Parathyroid adenoma (tissue), 2 donors: ENCODE measurements at regions not wholly inside any gene's neighbourhood (a gene's known extent, or its start where the extent isn't known, plus 50 kb on each side); places are given as distances from the start of the nearest gene placed in this dataset.
A peak's percentile ranks its signal among the peaks of the same experiment; 100 is the strongest.
"Not testable (repeated sequence)": the region's sequence is repeated elsewhere in the genome, so short reads cannot be mapped to it uniquely, and the experiment has no call there.

Source experiments
- H2AFZ ChIP-seq: fragments of 300-600 bp; sonication (generic); one replicate; pipeline ENCODE4 v1.7.0; 2017; ENCODE audit warnings: antibody characterized with exemption, mild to moderate bottlenecking
- H3K27ac ChIP-seq: fragments of 300-600 bp; sonication (generic); one replicate; pipeline ENCODE4 v1.7.0; 2017
- H3K27me3 ChIP-seq: fragments of 300-600 bp; sonication (generic); one replicate; pipeline ENCODE4 v1.7.0; 2017; ENCODE audit warnings: low read length; ENCODE audit not compliant: control insufficient read depth, insufficient read depth
- H3K36me3 ChIP-seq: fragments of 300-600 bp; sonication (generic); one replicate; pipeline ENCODE4 v1.7.0; 2017; ENCODE audit warnings: low read length; ENCODE audit not compliant: control insufficient read depth, insufficient read depth
- H3K4me1 ChIP-seq: fragments of 300-600 bp; sonication (generic); one replicate; pipeline ENCODE4 v1.7.0; 2017; ENCODE audit warnings: control low read depth
- H3K4me2 ChIP-seq: fragments of 300-600 bp; sonication (generic); one replicate; pipeline ENCODE4 v1.7.0; 2017; ENCODE audit warnings: low read length
- H3K4me3 ChIP-seq: fragments of 300-600 bp; sonication (generic); one replicate; pipeline ENCODE4 v1.7.0; 2017; ENCODE audit warnings: low read depth, low read length
- H3K79me2 ChIP-seq: fragments of 300-600 bp; sonication (generic); one replicate; pipeline ENCODE4 v1.7.0; 2017; ENCODE audit warnings: control low read depth
- H3K9ac ChIP-seq: fragments of 300-600 bp; sonication (generic); one replicate; pipeline ENCODE4 v1.7.0; 2017; ENCODE audit warnings: mild to moderate bottlenecking
- H3K9me3 ChIP-seq: fragments of 300-600 bp; sonication (generic); one replicate; pipeline ENCODE4 v1.7.0; 2017; ENCODE audit warnings: low read length; ENCODE audit not compliant: control insufficient read depth
- CTCF ChIP-seq: fragments of 300-600 bp; sonication (generic); IDR thresholded peaks from one replicate; pipeline ENCODE4 v1.7.0; 2017; ENCODE audit warnings: antibody characterized with exemption, mild to moderate bottlenecking
- donor health status: primary hyperparathyroidism.

- Histone ChIP-seq H3K79me2 (no peaks in the 10 kb centered on the region), H3K36me3 (no peaks in the 10 kb centered on the region), H2AFZ (no peak overlapping the region), H3K9me3 (no peaks in the 10 kb centered on the region), H3K9ac (no peak overlapping the region), H3K4me2 (no peak overlapping the region), H3K4me3 (no peak overlapping the region), H3K27me3 (no peaks in the 10 kb centered on the region), H3K27ac (no peak overlapping the region), H3K4me1 (no peaks in the 10 kb centered on the region)
- TF ChIP-seq CTCF = no peak
Measured at GRCh38 chr1:81252471-81253151, 548.1 kb upstream of the ADGRL2 start.

GRCh38 chr1:81250825-81251224, 549.9 kb upstream of the ADGRL2 start:
- not testable (repeated sequence) for H2AFZ ChIP-seq, H3K27me3 ChIP-seq, H3K4me1 ChIP-seq, H3K27ac ChIP-seq, H3K79me2 ChIP-seq, H3K4me3 ChIP-seq, H3K36me3 ChIP-seq, H3K9me3 ChIP-seq, H3K4me2 ChIP-seq, H3K9ac ChIP-seq

- not testable (repeated sequence) for H3K79me2 ChIP-seq, H3K4me2 ChIP-seq, H3K27me3 ChIP-seq, H2AFZ ChIP-seq, H3K9ac ChIP-seq, H3K27ac ChIP-seq, H3K4me1 ChIP-seq, H3K9me3 ChIP-seq, H3K4me3 ChIP-seq, H3K36me3 ChIP-seq
Measured at GRCh38 chr1:81245084-81245715, 555.5 kb upstream of the ADGRL2 start.

DNA sequence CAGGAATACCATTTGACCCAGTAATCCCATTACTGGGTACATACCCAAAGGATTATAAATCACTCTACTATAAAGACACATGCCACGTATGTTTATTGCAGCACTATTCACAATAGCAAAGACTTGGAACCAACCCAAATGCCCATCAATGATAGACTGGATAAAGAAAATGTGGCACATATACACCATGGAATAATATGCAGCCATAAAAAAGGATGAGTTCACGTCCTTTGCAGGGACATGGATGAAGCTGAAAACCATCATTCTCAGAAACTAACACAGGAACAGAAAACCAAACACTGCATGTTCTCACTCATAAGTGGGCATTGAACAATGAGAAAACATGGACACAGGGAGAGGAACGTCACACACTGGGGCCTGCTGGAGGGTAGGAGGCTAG, 556.1 kb upstream of the ADGRL2 start:
- not testable (repeated sequence) for H2AFZ ChIP-seq, H3K9me3 ChIP-seq, H3K27me3 ChIP-seq, H3K27ac ChIP-seq, H3K36me3 ChIP-seq, H3K4me3 ChIP-seq, H3K4me1 ChIP-seq, H3K4me2 ChIP-seq, H3K79me2 ChIP-seq, H3K9ac ChIP-seq

DNA sequence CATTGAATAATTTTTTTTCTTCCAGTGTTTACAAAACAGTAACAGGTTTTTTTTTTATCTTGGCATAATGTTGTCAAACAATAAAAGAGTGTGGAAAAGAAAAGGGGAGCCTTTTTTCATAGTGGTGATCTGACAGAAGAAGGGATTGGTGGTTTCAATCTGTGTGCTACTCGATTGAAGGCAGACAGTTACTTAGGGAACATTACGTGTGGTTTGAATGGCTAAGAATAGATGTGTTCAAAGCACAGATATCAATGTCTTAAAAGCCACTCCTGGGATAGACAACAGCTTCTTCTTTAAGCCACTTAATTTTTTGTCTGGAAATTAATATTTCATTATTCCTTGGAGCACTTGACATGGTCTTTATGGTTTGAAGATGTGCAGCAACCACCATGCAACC, 558.6 kb upstream of the ADGRL2 start:
- H3K36me3 ChIP-seq = no peaks in the 10 kb centered on the region
- H3K9ac ChIP-seq = no peak overlapping the region
- H3K4me2 ChIP-seq = no peak overlapping the region
- no peak overlapping the region for H3K4me3 ChIP-seq
- TF ChIP-seq CTCF = no peak
- no peaks in the 10 kb centered on the region for H3K4me1 ChIP-seq
- no peak overlapping the region for H3K27ac ChIP-seq
- no peaks in the 10 kb centered on the region for H3K79me2 ChIP-seq
- H3K27me3 ChIP-seq = no peaks in the 10 kb centered on the region
- no peaks in the 10 kb centered on the region for H3K9me3 ChIP-seq
- H2AFZ ChIP-seq = no peak overlapping the region

GRCh38 chr1:81238129-81238528, 562.6 kb upstream of the ADGRL2 start:
- H3K27ac ChIP-seq = no peak overlapping the region
- H2AFZ ChIP-seq = no peak overlapping the region
- no peaks in the 10 kb centered on the region for H3K79me2 ChIP-seq
- H3K4me3 ChIP-seq = peak overlapping the region; percentile 50
- no peak for TF ChIP-seq CTCF
- H3K9me3 ChIP-seq = no peaks in the 10 kb centered on the region
- H3K27me3 ChIP-seq = no peaks in the 10 kb centered on the region
- H3K36me3 ChIP-seq = no peaks in the 10 kb centered on the region
- H3K9ac ChIP-seq = no peak overlapping the region
- peak overlapping the region; percentile 61 for H3K4me2 ChIP-seq
- H3K4me1 ChIP-seq = no peaks in the 10 kb centered on the region
